Trophoblast cell (in vitro differentiated cells and primary cell): ENCODE measurements at regions not wholly inside any gene's neighbourhood (a gene's known extent, or its start where the extent isn't known, plus 50 kb on each side); places are given as distances from the start of the nearest gene placed in this dataset.

Source experiments
- DNase-seq, 2 donors: peaks; one replicate each; pipeline ENCODE4 v3.0.0-alpha.2; 2016
- H2AFZ ChIP-seq: 2 replicates; pipeline ENCODE4 v1.6.1; 2013; ENCODE audit warnings: low read length, moderate library complexity, mild to moderate bottlenecking; ENCODE audit not compliant: insufficient read depth, poor library complexity
- H2AK5ac ChIP-seq: 2 replicates; pipeline ENCODE4 v1.6.1; 2013; ENCODE audit warnings: mild to moderate bottlenecking, low read length
- H2BK120ac ChIP-seq: 2 replicates; pipeline ENCODE4 v1.6.1; 2013; ENCODE audit warnings: low read length, mild to moderate bottlenecking, moderate library complexity; ENCODE audit not compliant: insufficient read depth, poor library complexity
- H2BK12ac ChIP-seq: 2 replicates; pipeline ENCODE4 v1.6.1; 2013; ENCODE audit warnings: mild to moderate bottlenecking, low read length, moderate library complexity
- H2BK5ac ChIP-seq: 2 replicates; pipeline ENCODE4 v1.6.1; 2013; ENCODE audit warnings: low read length, low read depth, moderate library complexity, mild to moderate bottlenecking; ENCODE audit not compliant: poor library complexity
- H3K14ac ChIP-seq: 2 replicates; pipeline ENCODE4 v1.6.1; 2013; ENCODE audit warnings: mild to moderate bottlenecking, low read length
- H3K18ac ChIP-seq: 2 replicates; pipeline ENCODE4 v1.6.1; 2013; ENCODE audit warnings: mild to moderate bottlenecking, low read length
- H3K23ac ChIP-seq: 2 replicates; pipeline ENCODE4 v1.6.1; 2013; ENCODE audit warnings: low read length
- H3K27ac ChIP-seq: 2 replicates; pipeline ENCODE4 v1.5.1; 2013; ENCODE audit warnings: low read depth, mild to moderate bottlenecking, inconsistent platforms, low read length, moderate library complexity
- H3K27me3 ChIP-seq: 2 replicates; pipeline ENCODE4 v1.6.1; 2013; ENCODE audit warnings: inconsistent platforms, mild to moderate bottlenecking, low read length, moderate library complexity; ENCODE audit not compliant: insufficient read depth
- H3K36me3 ChIP-seq, 2 experiments: 1 replicate in 1 of 2; 2 replicates in 1 of 2; pipeline ENCODE4 v1.6.1; 2013; ENCODE audit warnings: low read length in 2 of 2, mild to moderate bottlenecking in 2 of 2, moderate library complexity in 1 of 2; ENCODE audit not compliant: insufficient read depth in 2 of 2, control insufficient read depth in 1 of 2
- H3K4ac ChIP-seq: 2 replicates; pipeline ENCODE4 v1.6.1; 2013; ENCODE audit warnings: low read depth, mild to moderate bottlenecking, low read length, moderate library complexity
- H3K4me1 ChIP-seq, 2 experiments: 1 replicate in 1 of 2; 2 replicates in 1 of 2; pipeline ENCODE4 v1.6.1; 2013; ENCODE audit warnings: low read length in 2 of 2, mild to moderate bottlenecking in 2 of 2, moderate library complexity in 1 of 2; ENCODE audit not compliant: insufficient read depth in 2 of 2, control insufficient read depth in 1 of 2
- H3K4me2 ChIP-seq: 2 replicates; pipeline ENCODE4 v1.6.1; 2013; ENCODE audit warnings: inconsistent platforms, mild to moderate bottlenecking, low read length, moderate library complexity
- H3K4me3 ChIP-seq: 2 replicates; pipeline ENCODE4 v1.5.1; 2013; ENCODE audit warnings: mild to moderate bottlenecking, low read depth, low read length, inconsistent platforms
- H3K79me1 ChIP-seq: one replicate; pipeline ENCODE4 v1.6.1; 2013; ENCODE audit warnings: low read length
- H3K79me2 ChIP-seq: 2 replicates; pipeline ENCODE4 v1.6.1; 2013; ENCODE audit warnings: low read length, mild to moderate bottlenecking; ENCODE audit not compliant: control insufficient read depth, insufficient read depth, poor library complexity
- H3K9ac ChIP-seq: 2 replicates; pipeline ENCODE4 v1.6.1; 2013; ENCODE audit warnings: mild to moderate bottlenecking, low read length
- H3K9me3 ChIP-seq: 2 replicates; pipeline ENCODE4 v1.6.1; 2013; ENCODE audit warnings: low read depth, mild to moderate bottlenecking, control low read depth, inconsistent platforms, low read length; ENCODE audit not compliant: insufficient read depth
- H4K12ac ChIP-seq: 2 replicates; pipeline ENCODE4 v1.6.1; 2013; ENCODE audit warnings: low read depth, mild to moderate bottlenecking, low read length, moderate library complexity
- H4K8ac ChIP-seq: 2 replicates; pipeline ENCODE4 v1.6.1; 2013; ENCODE audit warnings: low read depth, mild to moderate bottlenecking, low read length, moderate library complexity
- H4K91ac ChIP-seq: one replicate; pipeline ENCODE4 v1.6.1; 2013; ENCODE audit warnings: low read depth, mild to moderate bottlenecking, low read length, moderate library complexity
- WGBS: extraction: QIAGEN DNeasy Blood & Tissue Kit; methylation state at CpG from one replicate; pipeline ENCODE4 v1.1.7; 2013; ENCODE audit warnings: missing lambda C conversion rate; ENCODE audit not compliant: insufficient read length, insufficient coverage; ENCODE audit errors: extremely low coverage; 5-methylcytosine and 5-hydroxymethylcytosine counted together

DNA sequence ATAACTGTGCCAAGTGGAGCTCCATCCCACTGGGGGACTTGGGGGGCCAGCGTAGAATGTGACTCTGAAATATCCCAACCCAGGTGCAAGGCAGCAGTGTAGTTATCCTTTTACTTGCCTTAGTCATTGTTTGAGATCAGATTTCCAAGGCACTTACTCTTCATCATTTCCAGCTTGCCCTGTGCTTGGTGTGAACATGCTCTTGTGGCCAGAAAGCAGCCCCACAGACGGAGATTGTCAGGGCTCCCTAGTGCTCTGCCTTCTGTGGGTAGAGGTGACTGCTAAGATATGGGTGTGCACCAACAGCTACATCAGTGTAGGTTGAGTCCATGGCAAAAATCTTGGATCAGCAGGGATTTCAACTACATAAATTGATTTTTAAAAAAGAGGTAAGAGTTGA is 2010.0 kb upstream of the PIK3C3 start:
- Histone ChIP-seq H4K12ac (no peak overlapping the region), H3K27me3 (no peaks in the 10 kb centered on the region), H3K14ac (no peak overlapping the region), H3K36me3 (no peaks in the 10 kb centered on the region), H3K4me1 (peaks cover 0 to 2% of the 10 kb centered on the region in 2 experiments), H2BK120ac (no peak overlapping the region), H3K4me3 (no peak overlapping the region), H2AFZ (no peak overlapping the region), H3K9me3 (no peaks in the 10 kb centered on the region), H4K91ac (no peak overlapping the region), H2BK12ac (no peak overlapping the region), H3K79me1 (no peaks in the 10 kb centered on the region), H3K4me2 (no peak overlapping the region), H3K23ac (no peak overlapping the region), H3K4ac (no peak overlapping the region), H3K27ac (no peak overlapping the region), H2AK5ac (no peak overlapping the region), H2BK5ac (no peak overlapping the region), H3K79me2 (no peaks in the 10 kb centered on the region), H4K8ac (no peak overlapping the region), H3K18ac (no peak overlapping the region), H3K9ac (no peak overlapping the region)
- no peak for DNase-seq
- no CpG with 5 or more reads among the region's 2 CpGs for WGBS

DNA sequence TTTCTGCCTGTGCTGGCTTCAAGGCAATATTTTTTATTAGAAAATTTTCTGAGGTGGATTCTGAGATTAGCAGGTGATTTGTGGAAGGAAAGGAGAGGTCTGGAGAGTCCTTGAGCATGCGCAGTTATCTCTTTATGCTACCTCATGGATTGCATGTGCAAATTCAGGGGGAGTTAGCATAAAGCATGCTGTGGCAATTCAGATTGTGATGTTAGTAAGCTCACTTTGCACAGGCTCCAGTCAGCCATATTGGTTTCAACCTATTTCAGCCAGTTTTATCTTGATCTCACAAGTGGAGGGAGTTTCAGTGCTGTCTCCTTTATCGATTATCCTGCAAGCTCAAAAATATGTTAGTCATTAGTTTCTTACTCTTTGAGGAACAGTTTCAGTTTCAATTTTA is 2012.3 kb upstream of the PIK3C3 start:
- H4K91ac ChIP-seq: no peak overlapping the region
- H3K9ac ChIP-seq: no peak overlapping the region
- no peak overlapping the region for H3K27ac ChIP-seq
- H3K14ac ChIP-seq: no peak overlapping the region
- no peak overlapping the region for H2AK5ac ChIP-seq
- no peak overlapping the region for H3K23ac ChIP-seq
- H3K79me2 ChIP-seq: no peaks in the 10 kb centered on the region
- no peak overlapping the region for H3K18ac ChIP-seq
- H4K12ac ChIP-seq: no peak overlapping the region
- no peak for DNase-seq
- H3K4me1 ChIP-seq: peaks cover 0 to 2% of the 10 kb centered on the region in 2 experiments
- H3K4me2 ChIP-seq: no peak overlapping the region
- H2BK5ac ChIP-seq: no peak overlapping the region
- no peaks in the 10 kb centered on the region for H3K9me3 ChIP-seq
- no peak overlapping the region for H3K4ac ChIP-seq
- H3K27me3 ChIP-seq: no peaks in the 10 kb centered on the region
- no CpG with 5 or more reads among the region's 2 CpGs for WGBS
- no peak overlapping the region for H4K8ac ChIP-seq
- H2AFZ ChIP-seq: no peak overlapping the region
- no peaks in the 10 kb centered on the region for H3K79me1 ChIP-seq
- H3K36me3 ChIP-seq: no peaks in the 10 kb centered on the region
- H2BK120ac ChIP-seq: no peak overlapping the region
- no peak overlapping the region for H3K4me3 ChIP-seq
- H2BK12ac ChIP-seq: no peak overlapping the region

DNA sequence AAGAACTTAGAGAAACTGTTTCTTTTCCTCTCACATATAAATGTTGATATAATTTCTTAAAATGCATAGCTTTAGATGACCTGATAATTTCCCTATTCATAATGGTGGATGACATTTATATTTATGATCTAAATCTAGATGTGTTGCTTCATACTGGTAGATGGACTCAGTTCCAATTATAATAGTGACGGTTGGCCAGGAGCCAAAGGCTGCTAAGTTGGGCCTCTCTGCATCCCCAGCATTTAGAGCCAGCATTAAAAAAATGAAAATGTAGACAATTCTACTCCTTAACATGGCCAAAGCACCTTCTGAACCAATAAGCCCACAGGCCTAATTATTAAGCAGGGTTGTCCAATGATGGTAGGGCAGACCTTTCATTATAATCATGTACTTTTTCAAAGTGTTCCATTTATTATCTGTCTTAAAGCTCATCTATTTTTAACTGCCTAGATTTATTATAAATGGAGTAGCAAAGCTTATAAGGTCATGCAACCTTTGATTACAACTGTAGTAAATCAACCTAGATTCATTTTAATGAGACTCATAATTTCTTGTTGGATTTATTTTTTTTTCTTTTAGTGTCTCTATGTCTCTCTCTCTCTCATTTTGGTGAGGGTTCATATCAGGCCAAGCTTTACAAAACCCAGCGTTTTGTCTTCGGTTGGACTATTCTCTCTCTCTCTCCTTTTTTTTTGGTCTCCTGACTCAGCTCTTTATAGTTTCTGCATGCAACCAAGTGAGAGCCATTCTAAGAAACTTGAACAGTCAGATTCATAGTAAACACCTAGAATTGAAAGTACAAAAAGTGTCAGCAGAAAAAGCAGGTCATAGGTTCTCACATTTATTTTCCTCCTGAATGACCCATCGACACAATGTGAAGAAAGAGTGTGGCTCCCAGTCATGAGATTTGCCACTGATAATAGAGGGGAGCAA is 2016.1 kb upstream of the PIK3C3 start:
- no peak overlapping the region for H3K14ac ChIP-seq
- no peak overlapping the region for H3K4ac ChIP-seq
- no CpG with 5 or more reads among the region's 4 CpGs for WGBS
- H3K79me1 ChIP-seq: no peaks in the 10 kb centered on the region
- H3K4me2 ChIP-seq: no peak overlapping the region
- no peaks in the 10 kb centered on the region for H3K36me3 ChIP-seq
- no peak overlapping the region for H2BK5ac ChIP-seq
- no peak overlapping the region for H4K91ac ChIP-seq
- H2BK120ac ChIP-seq: no peak overlapping the region
- no peak overlapping the region for H3K23ac ChIP-seq
- no peaks in the 10 kb centered on the region for H3K4me1 ChIP-seq
- no peak overlapping the region for H3K4me3 ChIP-seq
- no peak overlapping the region for H2AFZ ChIP-seq
- H3K79me2 ChIP-seq: no peaks in the 10 kb centered on the region
- H3K27ac ChIP-seq: no peak overlapping the region
- H3K9ac ChIP-seq: no peak overlapping the region
- H2BK12ac ChIP-seq: no peak overlapping the region
- no peaks in the 10 kb centered on the region for H3K27me3 ChIP-seq
- no peak overlapping the region for H3K18ac ChIP-seq
- no peak overlapping the region for H4K8ac ChIP-seq
- H3K9me3 ChIP-seq: no peaks in the 10 kb centered on the region
- H4K12ac ChIP-seq: no peak overlapping the region
- no peak overlapping the region for H2AK5ac ChIP-seq
- no peak for DNase-seq

DNA sequence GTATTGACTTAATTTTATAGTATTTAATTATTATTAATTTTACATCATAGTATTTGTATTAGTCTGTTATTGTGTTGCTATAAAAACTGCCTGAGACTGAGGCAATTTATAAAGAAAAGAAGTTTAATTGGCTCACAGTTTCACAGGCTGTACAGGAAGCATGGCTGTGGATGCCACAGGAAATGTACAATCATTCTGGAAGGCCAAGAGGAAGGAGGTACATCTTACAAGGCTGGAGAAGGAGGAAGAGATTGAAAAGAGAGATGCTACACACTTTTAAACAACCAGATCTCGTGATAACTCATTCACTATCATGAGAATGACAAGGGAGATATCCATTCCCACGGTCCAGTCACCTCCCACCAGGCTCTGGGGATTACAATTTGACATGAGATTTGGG is 2019.4 kb upstream of the PIK3C3 start:
- Histone ChIP-seq H3K23ac (no peak overlapping the region), H4K12ac (no peak overlapping the region), H3K4me1 (no peaks in the 10 kb centered on the region), H3K4me2 (no peak overlapping the region), H3K27me3 (no peaks in the 10 kb centered on the region), H3K79me1 (no peaks in the 10 kb centered on the region), H3K4ac (no peak overlapping the region), H3K79me2 (no peaks in the 10 kb centered on the region), H3K9ac (no peak overlapping the region), H3K9me3 (no peaks in the 10 kb centered on the region), H2AFZ (no peak overlapping the region), H2BK5ac (no peak overlapping the region), H3K36me3 (no peaks in the 10 kb centered on the region), H3K18ac (no peak overlapping the region), H2BK120ac (no peak overlapping the region), H4K8ac (no peak overlapping the region), H3K4me3 (no peak overlapping the region), H3K27ac (no peak overlapping the region), H4K91ac (no peak overlapping the region), H3K14ac (no peak overlapping the region), H2AK5ac (no peak overlapping the region), H2BK12ac (no peak overlapping the region)
- no peak for DNase-seq
- no CpG with 5 or more reads among the region's 2 CpGs for WGBS
